ENCODE measurements at regions not wholly inside any gene's neighbourhood (a gene's known extent, or its start where the extent isn't known, plus 50 kb on each side); places are given as distances from the start of the nearest gene placed in this dataset.
"Not testable (repeated sequence)": the region's sequence is repeated elsewhere in the genome, so short reads cannot be mapped to it uniquely, and the experiment has no call there.

GRCh38 chr3:178967177-178967532 is 104.5 kb downstream of the ZMAT3 start:
- no peak for DNase-seq

- DNase-seq = peak in 1 of 2 donors; percentile 17
Observed at GRCh38 chr3:178966299-178967176, 105.1 kb downstream of the ZMAT3 start.

- DNase-seq = no peak
Observed at GRCh38 chr3:178964551-178964950, 107.1 kb downstream of the ZMAT3 start.

- no peak for DNase-seq
Observed at GRCh38 chr3:178960918-178961317, 110.7 kb downstream of the ZMAT3 start.

- no peak for DNase-seq
Observed at GRCh38 chr3:178960181-178960580, 111.4 kb downstream of the ZMAT3 start.

GRCh38 chr3:178950676-178951075 is 120.9 kb downstream of the ZMAT3 start:
- no peak for DNase-seq

GRCh38 chr3:178949896-178950295 is 121.7 kb downstream of the ZMAT3 start:
- no peak for DNase-seq

GRCh38 chr3:178948546-178948945 is 123.1 kb downstream of the ZMAT3 start:
- DNase-seq = no peak

- DNase-seq = no peak
Observed at GRCh38 chr3:178947738-178948137, 123.9 kb downstream of the ZMAT3 start.

GRCh38 chr3:178942261-178942660 is 129.3 kb downstream of the ZMAT3 start:
- not testable (repeated sequence) for DNase-seq

- DNase-seq = no peak
Observed at GRCh38 chr3:178930116-178930515, 141.5 kb downstream of the ZMAT3 start.

GRCh38 chr3:178916223-178916622 is 155.4 kb downstream of the ZMAT3 start:
- DNase-seq = no peak

- no peak for DNase-seq
Observed at GRCh38 chr3:178915365-178915764, 156.2 kb downstream of the ZMAT3 start.

GRCh38 chr3:178907081-178907480 is 164.5 kb downstream of the ZMAT3 start:
- no peak for DNase-seq

- no peak for DNase-seq
Observed at GRCh38 chr3:178901204-178901603, 170.4 kb downstream of the ZMAT3 start.

- no peak for DNase-seq
Observed at GRCh38 chr3:178900029-178900646, 171.5 kb downstream of the ZMAT3 start.

- DNase-seq = no peak
Observed at GRCh38 chr3:178895178-178895789, 176.3 kb downstream of the ZMAT3 start.
